Ishikawa (cell line): ENCODE measurements at regions not wholly inside any gene's neighbourhood (a gene's known extent, or its start where the extent isn't known, plus 50 kb on each side); places are given as distances from the start of the nearest gene placed in this dataset.

Experiments used
- CEBPB ChIP-seq: IDR thresholded peaks from 2 replicates; pipeline ENCODE4 v1.6.1; 2012
- CREB1 ChIP-seq: IDR thresholded peaks from 2 replicates; pipeline ENCODE4 v1.6.1; 2012; ENCODE audit warnings: low read depth
- EGR1 ChIP-seq: IDR thresholded peaks from 2 replicates; pipeline ENCODE4 v1.6.1; 2012
- EP300 ChIP-seq: IDR thresholded peaks from 2 replicates; pipeline ENCODE4 v1.6.1; 2012; ENCODE audit warnings: borderline replicate concordance
- FOXM1 ChIP-seq: IDR thresholded peaks from 2 replicates; pipeline ENCODE4 v1.6.1; 2012; ENCODE audit warnings: low read depth, borderline replicate concordance
- NFIC ChIP-seq: IDR thresholded peaks from 2 replicates; pipeline ENCODE4 v1.6.1; 2012
- RAD21 ChIP-seq: IDR thresholded peaks from 2 replicates; pipeline ENCODE4 v1.6.1; 2012; ENCODE audit warnings: low read depth
- TAF1 ChIP-seq: IDR thresholded peaks from 2 replicates; pipeline ENCODE4 v1.6.1; 2012; ENCODE audit warnings: low read depth, mild to moderate bottlenecking
- TCF12 ChIP-seq: IDR thresholded peaks from 2 replicates; pipeline ENCODE4 v1.6.1; 2012; ENCODE audit warnings: low read depth
- TEAD4 ChIP-seq: IDR thresholded peaks from 2 replicates; pipeline ENCODE4 v1.6.1; 2012
- YY1 ChIP-seq: IDR thresholded peaks from 2 replicates; pipeline ENCODE4 v1.6.1; 2012; ENCODE audit warnings: low read depth
- ZBTB7A ChIP-seq: IDR thresholded peaks from 2 replicates; pipeline ENCODE4 v1.6.1; 2012; ENCODE audit warnings: low read depth
- TF ChIP-seq, protein P1 (sequence below): IDR thresholded peaks from 2 replicates; pipeline ENCODE4 v1.6.1; 2012
- TF ChIP-seq, protein P2 (sequence below): IDR thresholded peaks from 2 replicates; pipeline ENCODE4 v1.6.1; 2012; ENCODE audit warnings: low read depth, mild to moderate bottlenecking
- TF ChIP-seq, protein P3 (sequence below): IDR thresholded peaks from 2 replicates; pipeline ENCODE4 v1.6.1; 2012

DNA sequence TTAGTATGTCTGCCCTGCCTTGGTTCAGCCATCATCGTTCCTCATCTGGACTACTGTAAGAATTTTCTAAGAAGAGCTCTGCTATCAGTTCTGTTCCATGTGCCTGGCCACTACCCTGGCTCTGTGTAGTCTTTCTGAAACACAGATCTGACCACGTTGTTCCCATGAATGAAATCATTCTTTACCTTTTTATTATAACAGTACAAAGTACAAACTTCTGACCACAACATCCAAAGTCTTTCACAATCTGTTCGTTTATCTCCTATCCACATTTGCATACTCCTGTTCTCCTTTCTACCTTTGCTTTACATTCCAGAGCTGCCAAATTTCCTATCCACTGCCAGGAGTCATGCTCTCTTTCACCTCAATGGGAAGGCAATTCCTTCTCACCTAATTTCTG is 284.6 kb upstream of the LRP1B start:
- TF ChIP-seq, protein P1, sequence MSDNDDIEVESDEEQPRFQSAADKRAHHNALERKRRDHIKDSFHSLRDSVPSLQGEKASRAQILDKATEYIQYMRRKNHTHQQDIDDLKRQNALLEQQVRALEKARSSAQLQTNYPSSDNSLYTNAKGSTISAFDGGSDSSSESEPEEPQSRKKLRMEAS = no peak
- no peak for TF ChIP-seq EGR1
- no peak for TF ChIP-seq EP300
- TF ChIP-seq TAF1 = no peak
- no peak for TF ChIP-seq RAD21
- TF ChIP-seq CREB1 = no peak
- no peak for TF ChIP-seq ZBTB7A

- no peak for TF ChIP-seq YY1
- TF ChIP-seq NFIC = no peak
- no peak for TF ChIP-seq EP300
- TF ChIP-seq, protein P2, sequence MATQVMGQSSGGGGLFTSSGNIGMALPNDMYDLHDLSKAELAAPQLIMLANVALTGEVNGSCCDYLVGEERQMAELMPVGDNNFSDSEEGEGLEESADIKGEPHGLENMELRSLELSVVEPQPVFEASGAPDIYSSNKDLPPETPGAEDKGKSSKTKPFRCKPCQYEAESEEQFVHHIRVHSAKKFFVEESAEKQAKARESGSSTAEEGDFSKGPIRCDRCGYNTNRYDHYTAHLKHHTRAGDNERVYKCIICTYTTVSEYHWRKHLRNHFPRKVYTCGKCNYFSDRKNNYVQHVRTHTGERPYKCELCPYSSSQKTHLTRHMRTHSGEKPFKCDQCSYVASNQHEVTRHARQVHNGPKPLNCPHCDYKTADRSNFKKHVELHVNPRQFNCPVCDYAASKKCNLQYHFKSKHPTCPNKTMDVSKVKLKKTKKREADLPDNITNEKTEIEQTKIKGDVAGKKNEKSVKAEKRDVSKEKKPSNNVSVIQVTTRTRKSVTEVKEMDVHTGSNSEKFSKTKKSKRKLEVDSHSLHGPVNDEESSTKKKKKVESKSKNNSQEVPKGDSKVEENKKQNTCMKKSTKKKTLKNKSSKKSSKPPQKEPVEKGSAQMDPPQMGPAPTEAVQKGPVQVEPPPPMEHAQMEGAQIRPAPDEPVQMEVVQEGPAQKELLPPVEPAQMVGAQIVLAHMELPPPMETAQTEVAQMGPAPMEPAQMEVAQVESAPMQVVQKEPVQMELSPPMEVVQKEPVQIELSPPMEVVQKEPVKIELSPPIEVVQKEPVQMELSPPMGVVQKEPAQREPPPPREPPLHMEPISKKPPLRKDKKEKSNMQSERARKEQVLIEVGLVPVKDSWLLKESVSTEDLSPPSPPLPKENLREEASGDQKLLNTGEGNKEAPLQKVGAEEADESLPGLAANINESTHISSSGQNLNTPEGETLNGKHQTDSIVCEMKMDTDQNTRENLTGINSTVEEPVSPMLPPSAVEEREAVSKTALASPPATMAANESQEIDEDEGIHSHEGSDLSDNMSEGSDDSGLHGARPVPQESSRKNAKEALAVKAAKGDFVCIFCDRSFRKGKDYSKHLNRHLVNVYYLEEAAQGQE = no peak
- no peak for TF ChIP-seq CREB1
- TF ChIP-seq TEAD4 = no peak
- TF ChIP-seq, protein P1 = no peak
- no peak for TF ChIP-seq TCF12
- no peak for TF ChIP-seq FOXM1
- TF ChIP-seq EGR1 = no peak
- no peak for TF ChIP-seq CEBPB
- TF ChIP-seq, protein P3, sequence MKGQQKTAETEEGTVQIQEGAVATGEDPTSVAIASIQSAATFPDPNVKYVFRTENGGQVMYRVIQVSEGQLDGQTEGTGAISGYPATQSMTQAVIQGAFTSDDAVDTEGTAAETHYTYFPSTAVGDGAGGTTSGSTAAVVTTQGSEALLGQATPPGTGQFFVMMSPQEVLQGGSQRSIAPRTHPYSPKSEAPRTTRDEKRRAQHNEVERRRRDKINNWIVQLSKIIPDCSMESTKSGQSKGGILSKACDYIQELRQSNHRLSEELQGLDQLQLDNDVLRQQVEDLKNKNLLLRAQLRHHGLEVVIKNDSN = no peak
- no peak for TF ChIP-seq ZBTB7A
- no peak for TF ChIP-seq TAF1
- TF ChIP-seq RAD21 = no peak
Measured at GRCh38 chr2:142398212-142398611, 267.4 kb upstream of the LRP1B start.

DNA sequence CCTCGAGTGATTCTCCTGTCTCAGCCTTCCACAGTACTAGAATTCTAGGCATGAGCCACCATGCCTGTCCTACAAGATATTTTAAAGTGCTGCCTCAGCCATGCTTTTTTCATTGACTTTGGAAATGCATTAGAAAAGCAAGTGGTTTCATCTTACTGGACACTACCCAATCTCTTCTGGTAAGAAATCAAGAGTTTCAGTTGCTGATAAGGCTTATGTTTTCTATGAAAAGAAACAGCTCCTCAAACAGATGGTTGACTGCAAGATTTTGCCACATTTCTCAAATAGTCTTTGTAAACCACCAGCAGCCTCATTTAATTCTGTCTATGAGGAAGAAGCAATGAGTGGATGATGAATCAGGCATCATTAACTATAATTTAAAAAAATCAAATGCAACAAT is 264.5 kb upstream of the LRP1B start:
- TF ChIP-seq CREB1 = no peak
- TF ChIP-seq EGR1 = no peak
- TF ChIP-seq YY1 = no peak
- TF ChIP-seq, protein P2 = no peak
- no peak for TF ChIP-seq TEAD4
- TF ChIP-seq, protein P3 = no peak
- no peak for TF ChIP-seq TAF1
- TF ChIP-seq, protein P1 = no peak
- TF ChIP-seq FOXM1 = no peak
- no peak for TF ChIP-seq ZBTB7A
- no peak for TF ChIP-seq TCF12
- no peak for TF ChIP-seq NFIC
- no peak for TF ChIP-seq RAD21
- TF ChIP-seq EP300 = no peak
- no peak for TF ChIP-seq CEBPB

DNA sequence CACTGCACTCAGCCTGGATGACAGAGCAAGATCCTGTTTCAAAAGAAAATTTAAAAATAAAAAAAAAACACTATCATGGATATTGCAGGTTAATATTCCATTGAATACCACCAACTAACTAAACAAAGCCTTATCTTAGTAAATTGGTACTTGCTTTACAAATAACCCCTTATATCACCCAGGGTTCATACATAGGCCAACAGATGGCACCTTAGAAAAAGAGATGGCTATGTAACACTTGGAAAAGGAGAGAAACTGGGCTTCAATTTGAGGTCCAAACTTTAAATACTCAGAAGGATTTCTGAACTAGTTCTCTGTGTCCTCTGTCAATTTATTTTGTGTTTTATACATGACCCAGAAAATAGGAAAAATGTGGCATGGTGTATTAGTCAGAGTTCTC is 249.6 kb upstream of the LRP1B start:
- TF ChIP-seq CREB1 (no peak), TAF1 (no peak), FOXM1 (no peak), TEAD4 (no peak), CEBPB (no peak), EP300 (no peak), RAD21 (no peak), YY1 (no peak), ZBTB7A (no peak), NFIC (no peak), TCF12 (no peak), EGR1 (no peak)
- TF ChIP-seq, protein P3 = no peak
- TF ChIP-seq, protein P2 = no peak
- TF ChIP-seq, protein P1 = no peak
